ENCODE measurements at regions not wholly inside any gene's neighbourhood (a gene's known extent, or its start where the extent isn't known, plus 50 kb on each side); places are given as distances from the start of the nearest gene placed in this dataset.

DNA sequence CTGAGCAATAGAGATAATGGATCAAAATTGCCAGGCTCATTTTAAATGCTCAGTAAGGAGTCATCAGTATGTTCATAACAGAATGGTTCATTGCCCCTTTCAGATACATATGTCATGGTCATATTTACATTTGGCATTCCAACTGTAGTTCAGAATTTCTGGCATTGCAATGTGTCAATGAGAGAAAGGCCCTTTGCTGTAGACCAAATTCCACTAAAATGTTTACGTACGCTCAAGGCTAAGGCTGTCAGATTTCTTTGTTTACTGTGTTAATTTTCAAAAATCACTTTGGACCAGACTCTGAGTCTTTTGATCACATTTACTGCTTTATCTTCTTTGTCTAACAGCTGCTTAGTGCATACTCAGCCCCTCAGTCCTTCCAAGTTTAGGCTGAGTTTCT is 213.5 kb downstream of the PIK3C3 start:
- Histone ChIP-seq H3K9me2 (replicated peaks; ENCODE audit: control insufficient read depth, low read length) (no peaks in the 10 kb centered on the region), H3K36me3 (ENCODE audit: control insufficient read depth, low read length) (no peaks in the 10 kb centered on the region), H4K20me1 (ENCODE audit: control insufficient read depth, insufficient read depth, low read depth, low read length) (no peaks in the 10 kb centered on the region), H3K4me3 (ENCODE audit: low read length) (no peak overlapping the region), H3K27me3 (ENCODE audit: control insufficient read depth, low read length) (no peaks in the 10 kb centered on the region), H3F3A (ENCODE audit: control insufficient read depth, insufficient read depth) (no peaks in the 10 kb centered on the region), H3K4me2 (ENCODE audit: low read length) (no peak overlapping the region), H3K9me3 (ENCODE audit: control insufficient read depth, insufficient read depth, low read length) (no peaks in the 10 kb centered on the region), H3K4me1 (ENCODE audit: control insufficient read depth, low read length) (no peaks in the 10 kb centered on the region), H3K79me2 (ENCODE audit: control insufficient read depth, low read length) (no peaks in the 10 kb centered on the region), H3K27ac (ENCODE audit: low read depth, low read length) (no peak overlapping the region)
- TF ChIP-seq, protein P1, sequence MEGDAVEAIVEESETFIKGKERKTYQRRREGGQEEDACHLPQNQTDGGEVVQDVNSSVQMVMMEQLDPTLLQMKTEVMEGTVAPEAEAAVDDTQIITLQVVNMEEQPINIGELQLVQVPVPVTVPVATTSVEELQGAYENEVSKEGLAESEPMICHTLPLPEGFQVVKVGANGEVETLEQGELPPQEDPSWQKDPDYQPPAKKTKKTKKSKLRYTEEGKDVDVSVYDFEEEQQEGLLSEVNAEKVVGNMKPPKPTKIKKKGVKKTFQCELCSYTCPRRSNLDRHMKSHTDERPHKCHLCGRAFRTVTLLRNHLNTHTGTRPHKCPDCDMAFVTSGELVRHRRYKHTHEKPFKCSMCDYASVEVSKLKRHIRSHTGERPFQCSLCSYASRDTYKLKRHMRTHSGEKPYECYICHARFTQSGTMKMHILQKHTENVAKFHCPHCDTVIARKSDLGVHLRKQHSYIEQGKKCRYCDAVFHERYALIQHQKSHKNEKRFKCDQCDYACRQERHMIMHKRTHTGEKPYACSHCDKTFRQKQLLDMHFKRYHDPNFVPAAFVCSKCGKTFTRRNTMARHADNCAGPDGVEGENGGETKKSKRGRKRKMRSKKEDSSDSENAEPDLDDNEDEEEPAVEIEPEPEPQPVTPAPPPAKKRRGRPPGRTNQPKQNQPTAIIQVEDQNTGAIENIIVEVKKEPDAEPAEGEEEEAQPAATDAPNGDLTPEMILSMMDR (IDR thresholded peaks at IDR 0.05; ENCODE audit: low read depth, low read length, poor library complexity, severe bottlenecking): no peak
- no peak for TF ChIP-seq EZH2phosphoT487 (IDR thresholded peaks at IDR 0.05; ENCODE audit: borderline replicate concordance, low read length)

- H3K4me1 ChIP-seq (ENCODE audit: control insufficient read depth, low read length): no peaks in the 10 kb centered on the region
- H3K4me3 ChIP-seq (ENCODE audit: low read length): no peak overlapping the region
- no peaks in the 10 kb centered on the region for H3F3A ChIP-seq (ENCODE audit: control insufficient read depth, insufficient read depth)
- no peaks in the 10 kb centered on the region for H3K79me2 ChIP-seq (ENCODE audit: control insufficient read depth, low read length)
- no peaks in the 10 kb centered on the region for H3K9me3 ChIP-seq (ENCODE audit: control insufficient read depth, insufficient read depth, low read length)
- no peaks in the 10 kb centered on the region for H4K20me1 ChIP-seq (ENCODE audit: control insufficient read depth, insufficient read depth, low read depth, low read length)
- TF ChIP-seq, protein P1 (IDR thresholded peaks at IDR 0.05; ENCODE audit: low read depth, low read length, poor library complexity, severe bottlenecking): no peak
- no peak for TF ChIP-seq EZH2phosphoT487 (IDR thresholded peaks at IDR 0.05; ENCODE audit: borderline replicate concordance, low read length)
- no peak overlapping the region for H3K4me2 ChIP-seq (ENCODE audit: low read length)
- no peaks in the 10 kb centered on the region for H3K9me2 ChIP-seq (replicated peaks; ENCODE audit: control insufficient read depth, low read length)
- H3K27me3 ChIP-seq (ENCODE audit: control insufficient read depth, low read length): no peaks in the 10 kb centered on the region
- H3K27ac ChIP-seq (ENCODE audit: low read depth, low read length): no peak overlapping the region
- no peaks in the 10 kb centered on the region for H3K36me3 ChIP-seq (ENCODE audit: control insufficient read depth, low read length)
These were observed 213.9 kb downstream of the PIK3C3 start for GRCh38 chr18:42168907-42169306.

- Histone ChIP-seq H3K4me3 (ENCODE audit: low read length) (no peak overlapping the region), H3K9me3 (ENCODE audit: control insufficient read depth, insufficient read depth, low read length) (no peaks in the 10 kb centered on the region), H3K27me3 (ENCODE audit: control insufficient read depth, low read length) (no peaks in the 10 kb centered on the region), H3F3A (ENCODE audit: control insufficient read depth, insufficient read depth) (no peaks in the 10 kb centered on the region), H3K9me2 (replicated peaks; ENCODE audit: control insufficient read depth, low read length) (no peaks in the 10 kb centered on the region), H4K20me1 (ENCODE audit: control insufficient read depth, insufficient read depth, low read depth, low read length) (no peaks in the 10 kb centered on the region), H3K79me2 (ENCODE audit: control insufficient read depth, low read length) (no peaks in the 10 kb centered on the region), H3K36me3 (ENCODE audit: control insufficient read depth, low read length) (no peaks in the 10 kb centered on the region), H3K4me2 (ENCODE audit: low read length) (no peak overlapping the region), H3K4me1 (ENCODE audit: control insufficient read depth, low read length) (no peaks in the 10 kb centered on the region), H3K27ac (ENCODE audit: low read depth, low read length) (no peak overlapping the region)
- TF ChIP-seq EZH2phosphoT487 (IDR thresholded peaks at IDR 0.05; ENCODE audit: borderline replicate concordance, low read length): no peak
- TF ChIP-seq, protein P1 (IDR thresholded peaks at IDR 0.05; ENCODE audit: low read depth, low read length, poor library complexity, severe bottlenecking): no peak
These were observed 219.9 kb downstream of the PIK3C3 start for GRCh38 chr18:42174909-42175308.

DNA sequence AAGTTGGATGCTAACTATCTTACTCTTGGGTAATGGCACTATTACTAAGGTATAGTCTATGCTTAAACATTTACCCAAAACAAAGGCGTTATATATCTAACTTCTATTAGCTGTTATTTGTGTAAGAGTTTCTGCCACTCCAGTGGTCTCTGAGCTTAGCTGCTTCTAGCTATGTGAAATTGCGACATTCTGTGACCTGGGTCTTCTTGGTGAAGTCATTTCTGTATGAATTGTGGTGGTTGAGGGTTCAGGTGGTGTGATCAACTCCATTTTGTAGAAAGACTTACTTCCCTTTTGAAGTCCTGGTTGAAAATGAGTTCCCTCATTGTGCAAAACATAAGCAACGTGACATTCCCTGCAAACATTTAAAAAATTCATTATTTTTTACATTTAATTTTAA is 221.6 kb downstream of the PIK3C3 start:
- Histone ChIP-seq H3K79me2 (ENCODE audit: control insufficient read depth, low read length) (no peaks in the 10 kb centered on the region), H3K9me2 (replicated peaks; ENCODE audit: control insufficient read depth, low read length) (no peaks in the 10 kb centered on the region), H3K27ac (ENCODE audit: low read depth, low read length) (no peak overlapping the region), H3K27me3 (ENCODE audit: control insufficient read depth, low read length) (no peaks in the 10 kb centered on the region), H3K4me1 (ENCODE audit: control insufficient read depth, low read length) (no peaks in the 10 kb centered on the region), H3K9me3 (ENCODE audit: control insufficient read depth, insufficient read depth, low read length) (no peaks in the 10 kb centered on the region), H3K4me2 (ENCODE audit: low read length) (no peak overlapping the region), H3F3A (ENCODE audit: control insufficient read depth, insufficient read depth) (no peaks in the 10 kb centered on the region), H4K20me1 (ENCODE audit: control insufficient read depth, insufficient read depth, low read depth, low read length) (no peaks in the 10 kb centered on the region), H3K36me3 (ENCODE audit: control insufficient read depth, low read length) (no peaks in the 10 kb centered on the region), H3K4me3 (ENCODE audit: low read length) (no peak overlapping the region)
- TF ChIP-seq EZH2phosphoT487 (IDR thresholded peaks at IDR 0.05; ENCODE audit: borderline replicate concordance, low read length): no peak
- TF ChIP-seq, protein P1 (IDR thresholded peaks at IDR 0.05; ENCODE audit: low read depth, low read length, poor library complexity, severe bottlenecking): no peak

Measured in DOHH2 (cell line).